Sigmoid colon (tissue), 6 donors: ENCODE measurements at regions not wholly inside any gene's neighbourhood (a gene's known extent, or its start where the extent isn't known, plus 50 kb on each side); places are given as distances from the start of the nearest gene placed in this dataset.
A peak's percentile ranks its signal among the peaks of the same experiment; 100 is the strongest.

Experiments used
- DNase-seq: peaks from one replicate; pipeline ENCODE4 v3.0.0-alpha.2; 2019
- H3K27ac ChIP-seq, 4 donors: fragments of 200-600 bp; sonication (generic); one replicate each; pipeline ENCODE4 v1.5.1; 2016 to 2019; ENCODE audit warnings: mild to moderate bottlenecking in 1 of 4
- H3K27me3 ChIP-seq, 3 donors: fragments of 200-600 bp; sonication (generic); one replicate each; pipeline ENCODE4 v1.5.1; 2019; ENCODE audit warnings: mild to moderate bottlenecking in 1 of 3
- H3K36me3 ChIP-seq, 4 donors: fragments of 200-600 bp; sonication (generic); one replicate each; pipeline ENCODE4 v1.5.1; 2016 to 2019
- H3K4me1 ChIP-seq, 4 donors: fragments of 200-600 bp; sonication (generic); one replicate each; pipeline ENCODE4 v1.5.1; 2017 to 2019
- H3K4me3 ChIP-seq, 4 donors: fragments of 200-600 bp; sonication (generic); one replicate each; pipeline ENCODE4 v1.5.1; 2017 to 2019; ENCODE audit warnings: mild to moderate bottlenecking in 2 of 4, moderate library complexity in 1 of 4
- H3K9me3 ChIP-seq, 4 donors: fragments of 200-600 bp in 3 of 4; sonication (generic) in 3 of 4; one replicate each; pipeline versions ENCODE4 v1.5.1 to v1.6.1; 2013 to 2019
- CTCF ChIP-seq, 4 experiments: fragments of 450-650 bp in 3 of 4; fragments of 200-600 bp in 1 of 4; IDR thresholded peaks; one replicate each; pipeline ENCODE4 v1.5.1; 2016 to 2019; ENCODE audit warnings: antibody characterized with exemption in 4 of 4, mild to moderate bottlenecking in 3 of 4, moderate library complexity in 2 of 4
- EP300 ChIP-seq, 4 donors: sonication (generic); formaldehyde crosslinking; IDR thresholded peaks; one replicate each; pipeline ENCODE4 v1.6.1; 2017; ENCODE audit warnings: antibody characterized with exemption in 4 of 4
- POLR2A ChIP-seq, 2 donors: fragments of 450-650 bp; IDR thresholded peaks; one replicate each; pipeline ENCODE4 v1.6.1; 2016; ENCODE audit warnings: antibody characterized with exemption in 2 of 2, mild to moderate bottlenecking in 2 of 2, moderate library complexity in 2 of 2
- POLR2AphosphoS5 ChIP-seq, 4 donors: sonication (generic); formaldehyde crosslinking; IDR thresholded peaks; one replicate each; pipeline ENCODE4 v1.6.1; 2017; ENCODE audit warnings: antibody characterized with exemption in 4 of 4
- WGBS, 2 donors: extraction: QIAGEN DNeasy Blood & Tissue Kit; methylation state at CpG; one replicate each; pipeline ENCODE4 v1.1.7; 2013; 5-methylcytosine and 5-hydroxymethylcytosine counted together
- intact Hi-C: fragments of 100-400 bp; cut with DNase I; formaldehyde crosslinking; loops from one replicate; pipeline ENCODE4 v1.15.1; 2023
- donor health status: healthy with polysubstance abuse.
- donor health status: healthy.

GRCh38 chr2:105607920-105608504 is 136.7 kb upstream of the NCK2 start:
- 34 to 70% methylated on average over 4 of the region's 4 CpGs for WGBS, 2 donors
- no peaks in the 10 kb centered on the region for H3K36me3 ChIP-seq
- intact Hi-C loops, result no loop called here
- no peak for DNase-seq
- H3K27me3 ChIP-seq, result no peaks in the 10 kb centered on the region
- peaks cover 0 to 18% (median 5%) of the 10 kb centered on the region in 4 donors for H3K4me1 ChIP-seq
- TF ChIP-seq POLR2A (IDR thresholded peaks at IDR 0.05), result no peak
- TF ChIP-seq POLR2AphosphoS5 (IDR thresholded peaks at IDR 0.05), result no peak
- H3K9me3 ChIP-seq, result no peaks in the 10 kb centered on the region
- no peak overlapping the region for H3K4me3 ChIP-seq
- H3K27ac ChIP-seq, result no peak overlapping the region

- H3K36me3 ChIP-seq, result no peaks in the 10 kb centered on the region
- no peaks in the 10 kb centered on the region for H3K9me3 ChIP-seq
- no peak overlapping the region for H3K4me3 ChIP-seq
- 86 to 89% methylated on average over 3 of the region's 3 CpGs for WGBS, 2 donors
- TF ChIP-seq CTCF (IDR thresholded peaks at IDR 0.05), result no peak
- no peak for TF ChIP-seq POLR2AphosphoS5 (IDR thresholded peaks at IDR 0.05)
- no peak for TF ChIP-seq EP300 (IDR thresholded peaks at IDR 0.05)
- no peak for TF ChIP-seq POLR2A (IDR thresholded peaks at IDR 0.05)
- peak overlapping the region in 1 of 4 donors; percentile 76 for H3K27ac ChIP-seq
- no peaks in the 10 kb centered on the region for H3K27me3 ChIP-seq
- intact Hi-C loops, result no loop called here
- peaks cover 0 to 18% (median 5%) of the 10 kb centered on the region in 4 donors for H3K4me1 ChIP-seq
- no peak for DNase-seq
Measured at GRCh38 chr2:105606081-105606480, 138.6 kb upstream of the NCK2 start.

- peaks cover 0 to 18% (median 5%) of the 10 kb centered on the region in 4 donors for H3K4me1 ChIP-seq
- H3K27ac ChIP-seq, result peak overlapping the region in 3 of 4 donors; percentile 49 to 76 (median 61)
- TF ChIP-seq POLR2AphosphoS5 (IDR thresholded peaks at IDR 0.05), result peak in 3 of 4 donors; percentile 35 to 47 (median 46)
- TF ChIP-seq CTCF (IDR thresholded peaks at IDR 0.05), result no peak
- no peak for TF ChIP-seq POLR2A (IDR thresholded peaks at IDR 0.05)
- peak in 1 of 4 donors; percentile 38 for TF ChIP-seq EP300 (IDR thresholded peaks at IDR 0.05)
- H3K9me3 ChIP-seq, result no peaks in the 10 kb centered on the region
- H3K27me3 ChIP-seq, result no peaks in the 10 kb centered on the region
- DNase-seq, result peak; percentile 73
- intact Hi-C loops, result no loop called here
- WGBS, 2 donors, result 71 to 78% methylated on average over 3 of the region's 3 CpGs
- H3K4me3 ChIP-seq, result peak overlapping the region in 1 of 4 donors; percentile 8
- no peaks in the 10 kb centered on the region for H3K36me3 ChIP-seq
Measured at GRCh38 chr2:105604938-105605337, 139.8 kb upstream of the NCK2 start.

GRCh38 chr2:105600949-105601794 is 143.5 kb upstream of the NCK2 start:
- WGBS, 2 donors, result 87 to 88% methylated on average over 8 of the region's 8 CpGs
- Histone ChIP-seq H3K36me3 (no peaks in the 10 kb centered on the region), H3K27ac (no peak overlapping the region), H3K9me3 (no peaks in the 10 kb centered on the region), H3K4me3 (no peak overlapping the region), H3K4me1 (peaks cover 0 to 18% (median 5%) of the 10 kb centered on the region in 4 donors), H3K27me3 (no peaks in the 10 kb centered on the region)
- no peak for DNase-seq
- intact Hi-C loops, result no loop called here
- TF ChIP-seq POLR2A (IDR thresholded peaks at IDR 0.05) (no peak), CTCF (IDR thresholded peaks at IDR 0.05) (no peak), POLR2AphosphoS5 (IDR thresholded peaks at IDR 0.05) (no peak), EP300 (IDR thresholded peaks at IDR 0.05) (no peak)

GRCh38 chr2:105600602-105600948 is 144.1 kb upstream of the NCK2 start:
- no peaks in the 10 kb centered on the region for H3K27me3 ChIP-seq
- no peaks in the 10 kb centered on the region for H3K36me3 ChIP-seq
- H3K9me3 ChIP-seq, result no peaks in the 10 kb centered on the region
- no peak for DNase-seq
- H3K27ac ChIP-seq, result no peak overlapping the region
- no peak for TF ChIP-seq CTCF (IDR thresholded peaks at IDR 0.05)
- no peak for TF ChIP-seq EP300 (IDR thresholded peaks at IDR 0.05)
- TF ChIP-seq POLR2A (IDR thresholded peaks at IDR 0.05), result no peak
- no peak for TF ChIP-seq POLR2AphosphoS5 (IDR thresholded peaks at IDR 0.05)
- peaks cover 0 to 14% (median 5%) of the 10 kb centered on the region in 4 donors for H3K4me1 ChIP-seq
- WGBS, 2 donors, result 84 to 91% methylated on average over 6 of the region's 6 CpGs
- intact Hi-C loops, result no loop called here
- no peak overlapping the region for H3K4me3 ChIP-seq
